HUES6 (cell line): ENCODE measurements at regions not wholly inside any gene's neighbourhood (a gene's known extent, or its start where the extent isn't known, plus 50 kb on each side); places are given as distances from the start of the nearest gene placed in this dataset.
A peak's percentile ranks its signal among the peaks of the same experiment; 100 is the strongest.

Experiments
- H3K27ac ChIP-seq: 2 replicates; pipeline ENCODE4 v1.7.0; 2013; ENCODE audit warnings: low read depth, mild to moderate bottlenecking, low read length, inconsistent platforms
- H3K27me3 ChIP-seq: 2 replicates; pipeline ENCODE4 v1.6.1; 2013; ENCODE audit warnings: low read length; ENCODE audit not compliant: control insufficient read depth, insufficient read depth
- H3K36me3 ChIP-seq: 2 replicates; pipeline ENCODE4 v1.6.1; 2013; ENCODE audit warnings: low read length; ENCODE audit not compliant: control insufficient read depth, insufficient read depth
- H3K4me1 ChIP-seq: 2 replicates; pipeline ENCODE4 v1.6.1; 2013; ENCODE audit warnings: low read length; ENCODE audit not compliant: control insufficient read depth, insufficient read depth
- H3K4me3 ChIP-seq: 2 replicates; pipeline ENCODE4 v1.5.1; 2013; ENCODE audit warnings: low read depth, low read length
- H3K9ac ChIP-seq: one replicate; pipeline ENCODE4 v1.6.1; 2013; ENCODE audit warnings: mild to moderate bottlenecking, low read length
- H3K9me3 ChIP-seq: 2 replicates; pipeline ENCODE4 v1.6.1; 2013; ENCODE audit warnings: low read depth, low read length; ENCODE audit not compliant: control insufficient read depth, insufficient read depth

GRCh38 chr18:30056528-30056927 is 986.0 kb downstream of the DSC3 start:
- no peak overlapping the region for H3K9ac ChIP-seq
- no peak overlapping the region for H3K27ac ChIP-seq
- no peaks in the 10 kb centered on the region for H3K9me3 ChIP-seq
- no peak overlapping the region for H3K4me3 ChIP-seq
- H3K36me3 ChIP-seq, result no peaks in the 10 kb centered on the region
- H3K4me1 ChIP-seq, result no peaks in the 10 kb centered on the region
- H3K27me3 ChIP-seq, result no peaks in the 10 kb centered on the region

- no peaks in the 10 kb centered on the region for H3K4me1 ChIP-seq
- no peaks in the 10 kb centered on the region for H3K36me3 ChIP-seq
- no peaks in the 10 kb centered on the region for H3K9me3 ChIP-seq
- H3K9ac ChIP-seq, result no peak overlapping the region
- H3K27ac ChIP-seq, result no peak overlapping the region
- no peaks in the 10 kb centered on the region for H3K27me3 ChIP-seq
- H3K4me3 ChIP-seq, result no peak overlapping the region
These were observed 998.0 kb downstream of the DSC3 start for GRCh38 chr18:30044496-30044895.

- Histone ChIP-seq H3K4me1 (no peaks in the 10 kb centered on the region), H3K9ac (no peak overlapping the region), H3K4me3 (no peak overlapping the region), H3K9me3 (peaks cover 15% of the 10 kb centered on the region), H3K36me3 (no peaks in the 10 kb centered on the region), H3K27me3 (no peaks in the 10 kb centered on the region), H3K27ac (no peak overlapping the region)
These were observed 1003.3 kb downstream of the DSC3 start for GRCh38 chr18:30039201-30039600.

- H3K27ac ChIP-seq, result no peak overlapping the region
- H3K9me3 ChIP-seq, result peaks cover 20% of the 10 kb centered on the region
- H3K36me3 ChIP-seq, result no peaks in the 10 kb centered on the region
- H3K9ac ChIP-seq, result no peak overlapping the region
- H3K4me1 ChIP-seq, result no peaks in the 10 kb centered on the region
- H3K4me3 ChIP-seq, result no peak overlapping the region
- H3K27me3 ChIP-seq, result no peaks in the 10 kb centered on the region
These were observed 1007.7 kb downstream of the DSC3 start for GRCh38 chr18:30034818-30035217.

- H3K36me3 ChIP-seq, result no peaks in the 10 kb centered on the region
- no peak overlapping the region for H3K9ac ChIP-seq
These were observed 1026.4 kb downstream of the DSC3 start for GRCh38 chr18:30016179-30016578.

GRCh38 chr18:30004965-30005364 is 1037.6 kb downstream of the DSC3 start:
- Histone ChIP-seq H3K27ac (no peak overlapping the region), H3K9ac (no peak overlapping the region), H3K27me3 (no peaks in the 10 kb centered on the region), H3K4me1 (no peaks in the 10 kb centered on the region), H3K4me3 (no peak overlapping the region), H3K36me3 (no peaks in the 10 kb centered on the region), H3K9me3 (no peaks in the 10 kb centered on the region)

More at GRCh38 chr18:30016179-30016578, 1026.4 kb downstream of the DSC3 start:
- peaks cover 6% of the 10 kb centered on the region; the same call in 1 of the 2 replicates for H3K4me1 ChIP-seq
- H3K27me3 ChIP-seq, result no peaks in the 10 kb centered on the region
- H3K27ac ChIP-seq, result peak overlapping the region; percentile 7; the same call in 1 of the 2 replicates
- H3K4me3 ChIP-seq, result no peak overlapping the region
- no peaks in the 10 kb centered on the region for H3K9me3 ChIP-seq

- Histone ChIP-seq H3K36me3 (no peaks in the 10 kb centered on the region), H3K27me3 (no peaks in the 10 kb centered on the region), H3K27ac (no peak overlapping the region), H3K9me3 (no peaks in the 10 kb centered on the region), H3K9ac (no peak overlapping the region), H3K4me1 (no peaks in the 10 kb centered on the region), H3K4me3 (no peak overlapping the region)
These were observed 1060.3 kb downstream of the DSC3 start for GRCh38 chr18:29982218-29982617.

- H3K36me3 ChIP-seq, result no peaks in the 10 kb centered on the region
- H3K9ac ChIP-seq, result no peak overlapping the region
- H3K27me3 ChIP-seq, result no peaks in the 10 kb centered on the region
- H3K9me3 ChIP-seq, result no peaks in the 10 kb centered on the region
- no peak overlapping the region for H3K4me3 ChIP-seq
- no peaks in the 10 kb centered on the region for H3K4me1 ChIP-seq
- H3K27ac ChIP-seq, result no peak overlapping the region
These were observed 1062.7 kb downstream of the DSC3 start for GRCh38 chr18:29979881-29980280.

GRCh38 chr18:29969876-29970275 is 1072.7 kb downstream of the DSC3 start:
- Histone ChIP-seq H3K27me3 (no peaks in the 10 kb centered on the region), H3K9ac (no peak overlapping the region), H3K4me3 (no peak overlapping the region), H3K4me1 (no peaks in the 10 kb centered on the region), H3K27ac (no peak overlapping the region), H3K36me3 (no peaks in the 10 kb centered on the region), H3K9me3 (no peaks in the 10 kb centered on the region)

- H3K36me3 ChIP-seq, result no peaks in the 10 kb centered on the region
These were observed 1080.0 kb downstream of the DSC3 start for GRCh38 chr18:29962579-29962978.

GRCh38 chr18:29960539-29960938 is 1082.0 kb downstream of the DSC3 start:
- Histone ChIP-seq H3K36me3 (no peaks in the 10 kb centered on the region), H3K9me3 (no peaks in the 10 kb centered on the region), H3K9ac (no peak overlapping the region), H3K27ac (no peak overlapping the region), H3K4me1 (no peaks in the 10 kb centered on the region), H3K27me3 (no peaks in the 10 kb centered on the region), H3K4me3 (no peak overlapping the region)

More at GRCh38 chr18:29962579-29962978, 1080.0 kb downstream of the DSC3 start:
- Histone ChIP-seq H3K9me3 (no peaks in the 10 kb centered on the region), H3K4me1 (no peaks in the 10 kb centered on the region), H3K9ac (no peak overlapping the region), H3K27ac (no peak overlapping the region), H3K4me3 (no peak overlapping the region), H3K27me3 (no peaks in the 10 kb centered on the region)

- Histone ChIP-seq H3K9ac (no peak overlapping the region), H3K27ac (no peak overlapping the region), H3K4me3 (no peak overlapping the region), H3K27me3 (no peaks in the 10 kb centered on the region), H3K36me3 (no peaks in the 10 kb centered on the region), H3K4me1 (no peaks in the 10 kb centered on the region), H3K9me3 (no peaks in the 10 kb centered on the region)
These were observed 1112.3 kb downstream of the DSC3 start for GRCh38 chr18:29930231-29930630.
